H1 (cell line): ENCODE measurements at regions not wholly inside any gene's neighbourhood (a gene's known extent, or its start where the extent isn't known, plus 50 kb on each side); places are given as distances from the start of the nearest gene placed in this dataset.

ENCODE experiments used
- CTCF ChIA-PET: fragments of 300-600 bp; sonication (Branson Sonifier 250); formaldehyde crosslinking; loops from one replicate; lab custom pipeline; 2021; ENCODE audit not compliant: partially characterized antibody; lab: Charles Lee
- POLR2A ChIA-PET: fragments of 300-600 bp; sonication (Branson Sonifier 250); formaldehyde crosslinking; loops from one replicate; lab custom pipeline; 2021; ENCODE audit warnings: inconsistent platforms; ENCODE audit not compliant: partially characterized antibody; lab: Charles Lee
- DNase-seq, 2 experiments: peaks; one replicate each; pipeline versions ENCODE4 v3.0.0 to v3.0.0-alpha.2; 2010 to 2022; ENCODE audit warnings: low spot score in 2 of 2, low read depth in 1 of 2, mixed read lengths in 1 of 2
- FAIRE-seq: peaks from 2 replicates; lab custom pipeline; 2011; peaks lifted over from hg19 to GRCh38; lab: Jason Lieb, UNC
- H2AFZ ChIP-seq: 2 replicates; pipeline ENCODE4 v1.8.1; 2012; ENCODE audit warnings: low read length, inconsistent platforms
- H2AK5ac ChIP-seq: 2 replicates; pipeline ENCODE4 v1.6.1; 2013; ENCODE audit warnings: low read depth, low read length
- H2BK120ac ChIP-seq: replicated peaks from 2 replicates; pipeline ENCODE3; 2013; ENCODE audit warnings: low read depth, low read length, inconsistent platforms
- H2BK12ac ChIP-seq: 2 replicates; pipeline ENCODE4 v1.6.1; 2013; ENCODE audit warnings: low read depth, low read length
- H2BK15ac ChIP-seq: 2 replicates; pipeline ENCODE4 v1.6.1; 2013; ENCODE audit warnings: low read length
- H2BK20ac ChIP-seq: 2 replicates; pipeline ENCODE4 v1.6.1; 2013; ENCODE audit warnings: low read length
- H2BK5ac ChIP-seq: 2 replicates; pipeline ENCODE4 v1.6.1; 2013; ENCODE audit warnings: low read depth, low read length
- H3K14ac ChIP-seq: 2 replicates; pipeline ENCODE4 v1.6.1; 2013; ENCODE audit warnings: inconsistent platforms; ENCODE audit not compliant: insufficient read length
- H3K18ac ChIP-seq: 2 replicates; pipeline ENCODE4 v1.6.1; 2013; ENCODE audit warnings: low read length; ENCODE audit errors: extremely low read depth
- H3K23ac ChIP-seq: 2 replicates; pipeline ENCODE4 v1.6.1; 2013; ENCODE audit warnings: inconsistent platforms; ENCODE audit not compliant: insufficient read length
- H3K23me2 ChIP-seq: 2 replicates; pipeline ENCODE4 v1.6.1; 2013; ENCODE audit warnings: low read depth, low read length
- H3K27ac ChIP-seq: 2 replicates; pipeline ENCODE4 v1.6.1; 2011; ENCODE audit warnings: low read depth, low read length, inconsistent platforms
- H3K27me3 ChIP-seq, 4 experiments: replicated peaks in 1 of 4; 1 replicate in 1 of 4; 2 replicates in 3 of 4; pipeline versions ENCODE4 v1.6.1 to v1.8.1; 2011 to 2013; ENCODE audit warnings: low read length in 3 of 4, mild to moderate bottlenecking in 3 of 4, inconsistent platforms in 2 of 4, mixed read lengths in 2 of 4, moderate library complexity in 1 of 4; ENCODE audit not compliant: control insufficient read depth in 3 of 4, insufficient read depth in 3 of 4; ENCODE audit errors: extremely low read depth in 1 of 4
- H3K36me3 ChIP-seq, 4 experiments: 2 replicates each; pipeline versions ENCODE4 v1.6.1 to v1.8.1; 2011 to 2013; ENCODE audit warnings: mild to moderate bottlenecking in 4 of 4, low read length in 3 of 4, moderate library complexity in 2 of 4, control low read depth in 1 of 4, inconsistent platforms in 1 of 4; ENCODE audit not compliant: insufficient read depth in 4 of 4, control insufficient read depth in 2 of 4
- H3K4ac ChIP-seq: replicated peaks from 2 replicates; pipeline ENCODE3; 2013; ENCODE audit warnings: low read length, low read depth, mixed read lengths, inconsistent platforms; ENCODE audit not compliant: insufficient read length
- H3K4me1 ChIP-seq, 4 experiments: replicated peaks in 1 of 4; 1 replicate in 1 of 4; 2 replicates in 3 of 4; pipeline versions ENCODE4 v1.6.1 to v1.8.1; 2011 to 2013; ENCODE audit warnings: low read length in 3 of 4, inconsistent platforms in 2 of 4, mixed read lengths in 1 of 4; ENCODE audit not compliant: insufficient read depth in 4 of 4, control insufficient read depth in 3 of 4
- H3K4me2 ChIP-seq, 2 experiments: 2 replicates each; pipeline versions ENCODE4 v1.6.1 to v1.8.1; 2011 to 2013; ENCODE audit warnings: low read depth in 2 of 2, low read length in 2 of 2, control low read depth in 1 of 2, inconsistent platforms in 1 of 2, mild to moderate bottlenecking in 1 of 2; ENCODE audit not compliant: insufficient read depth in 1 of 2
- H3K4me3 ChIP-seq, 4 experiments: fragments of 200-600, 300-600 bp in 1 of 4; sonication (generic), shearing (Covaris generic), sonication (Bioruptor Twin) in 1 of 4; 2 replicates each; pipeline versions ENCODE4 v1.5.1 to v1.8.1; 2011 to 2016; ENCODE audit warnings: low read length in 4 of 4, low read depth in 3 of 4, control low read depth in 2 of 4, inconsistent platforms in 2 of 4, mild to moderate bottlenecking in 2 of 4, mixed read lengths in 1 of 4, moderate library complexity in 1 of 4; ENCODE audit not compliant: insufficient read depth in 2 of 4; ENCODE audit errors: extremely low read depth in 1 of 4
- H3K56ac ChIP-seq: replicated peaks from 2 replicates; pipeline ENCODE3; 2013; ENCODE audit warnings: low read depth, mild to moderate bottlenecking, mixed read lengths, low read length, inconsistent platforms; ENCODE audit not compliant: insufficient read length
- H3K79me1 ChIP-seq: 2 replicates; pipeline ENCODE4 v1.6.1; 2013; ENCODE audit warnings: low read depth, low read length, control low read depth
- H3K79me2 ChIP-seq, 2 experiments: 2 replicates each; pipeline versions ENCODE4 v1.6.1 to v1.8.1; 2012 to 2013; ENCODE audit warnings: low read length in 2 of 2, mild to moderate bottlenecking in 2 of 2, inconsistent platforms in 1 of 2; ENCODE audit not compliant: insufficient read depth in 2 of 2, control insufficient read depth in 1 of 2
- H3K9ac ChIP-seq, 4 experiments: replicated peaks in 1 of 4; 1 replicate in 1 of 4; 2 replicates in 3 of 4; pipeline versions ENCODE4 v1.6.1 to v1.8.1; 2011 to 2013; ENCODE audit warnings: low read depth in 3 of 4, low read length in 3 of 4, control low read depth in 2 of 4, mild to moderate bottlenecking in 2 of 4, moderate library complexity in 2 of 4, inconsistent platforms in 1 of 4; ENCODE audit errors: extremely low read depth in 1 of 4
- H3K9me3 ChIP-seq, 2 experiments: 2 replicates each; pipeline versions ENCODE4 v1.6.1 to v1.8.1; 2012 to 2013; ENCODE audit warnings: mild to moderate bottlenecking in 2 of 2, moderate library complexity in 2 of 2, control low read depth in 1 of 2, inconsistent platforms in 1 of 2, low read depth in 1 of 2, low read length in 1 of 2, mixed read lengths in 1 of 2; ENCODE audit not compliant: insufficient read depth in 2 of 2
- H4K20me1 ChIP-seq, 2 experiments: replicated peaks in 1 of 2; 2 replicates each; pipeline versions ENCODE3 to v1.8.1; 2011 to 2013; ENCODE audit warnings: inconsistent platforms in 2 of 2, low read length in 2 of 2, mild to moderate bottlenecking in 1 of 2; ENCODE audit not compliant: insufficient read depth in 2 of 2, control insufficient read depth in 1 of 2
- H4K5ac ChIP-seq: 2 replicates; pipeline ENCODE4 v1.6.1; 2013; ENCODE audit warnings: low read length, low read depth, mixed read lengths, inconsistent platforms; ENCODE audit not compliant: insufficient read length
- H4K8ac ChIP-seq: 2 replicates; pipeline ENCODE4 v1.8.0; 2013; ENCODE audit warnings: mild to moderate bottlenecking, moderate library complexity, low read length, inconsistent platforms; ENCODE audit not compliant: insufficient read depth; ENCODE audit errors: extremely low read depth
- H4K91ac ChIP-seq: replicated peaks from 2 replicates; pipeline ENCODE3; 2013; ENCODE audit warnings: low read length, mixed read lengths, inconsistent platforms; ENCODE audit not compliant: insufficient read length
- CBX8 ChIP-seq: fragments of 300-800, 300-1000 bp; sonication (generic); IDR thresholded peaks from 2 replicates; pipeline ENCODE4 v1.7.1; 2016; ENCODE audit warnings: low read depth, low read length, borderline replicate concordance
- CREB1 ChIP-seq: IDR thresholded peaks from 2 replicates; pipeline ENCODE4 v1.6.1; 2012; ENCODE audit warnings: inconsistent platforms
- EP300 ChIP-seq, 2 experiments: IDR thresholded peaks; 1 replicate in 1 of 2; 2 replicates in 1 of 2; pipeline ENCODE4 v1.6.1; 2011 to 2012; ENCODE audit warnings: low read depth in 2 of 2, low read length in 2 of 2, mild to moderate bottlenecking in 2 of 2, borderline replicate concordance in 1 of 2, inconsistent platforms in 1 of 2, moderate library complexity in 1 of 2
- HDAC6 ChIP-seq: IDR thresholded peaks from one replicate; pipeline ENCODE4 v1.7.1; 2012; ENCODE audit warnings: low read depth, mild to moderate bottlenecking, inconsistent platforms, low read length, moderate library complexity
- NRF1 ChIP-seq: IDR thresholded peaks from 2 replicates; pipeline ENCODE4 v1.6.1; 2011; ENCODE audit warnings: mild to moderate bottlenecking, low read depth, low read length, improper control_type of control experiment
- RAD21 ChIP-seq, 2 experiments: IDR thresholded peaks in 1 of 2; conservative IDR thresholded peaks in 1 of 2; 2 replicates each; pipeline ENCODE4 v1.6.1; 2011; ENCODE audit warnings: low read depth in 2 of 2, low read length in 2 of 2, improper control_type of control experiment in 1 of 2, inconsistent platforms in 1 of 2, mild to moderate bottlenecking in 1 of 2, moderate library complexity in 1 of 2
- RBBP5 ChIP-seq: IDR thresholded peaks from 2 replicates; pipeline ENCODE4 v1.7.1; 2012; ENCODE audit warnings: low read depth, mild to moderate bottlenecking, inconsistent platforms, low read length, moderate library complexity, borderline replicate concordance
- RFX5 ChIP-seq: IDR thresholded peaks from 2 replicates; pipeline ENCODE4 v1.6.1; 2011; ENCODE audit warnings: low read depth, low read length, improper control_type of control experiment, borderline replicate concordance
- RXRA ChIP-seq: IDR thresholded peaks from 2 replicates; pipeline ENCODE4 v1.6.1; 2011; ENCODE audit warnings: low read depth, mild to moderate bottlenecking, low read length, moderate library complexity; ENCODE audit not compliant: insufficient read depth
- TBP ChIP-seq: IDR thresholded peaks from 2 replicates; pipeline ENCODE4 v1.6.1; 2011; ENCODE audit warnings: low read depth, low read length, improper control_type of control experiment
- TCF12 ChIP-seq: IDR thresholded peaks from 2 replicates; pipeline ENCODE4 v1.6.1; 2011; ENCODE audit warnings: low read depth, mild to moderate bottlenecking, low read length
- ZNF274 ChIP-seq: IDR thresholded peaks from 2 replicates; pipeline ENCODE4 v1.7.0; 2012; ENCODE audit warnings: low read length, borderline replicate concordance; ENCODE audit errors: extremely low read depth
- WGBS, 2 experiments: shearing (Covaris generic) in 1 of 2; methylation state at CpG; one replicate each; pipeline versions ENCODE4 v1.1.6 to v1.1.7; 2013 to 2015; ENCODE audit warnings: low lambda C conversion rate in 2 of 2, mixed read lengths in 2 of 2, inconsistent platforms in 1 of 2, low coverage in 1 of 2, missing lambda C conversion rate in 1 of 2; ENCODE audit not compliant: insufficient replicate concordance in 2 of 2, insufficient coverage in 1 of 2, insufficient read length in 1 of 2; ENCODE audit errors: extremely low coverage in 1 of 2, missing lambda C conversion rate in 1 of 2; 5-methylcytosine and 5-hydroxymethylcytosine counted together
- TF ChIP-seq, protein P1 (sequence below): IDR thresholded peaks from 2 replicates; pipeline ENCODE4 v1.6.1; 2011; ENCODE audit warnings: low read length, improper control_type of control experiment

DNA sequence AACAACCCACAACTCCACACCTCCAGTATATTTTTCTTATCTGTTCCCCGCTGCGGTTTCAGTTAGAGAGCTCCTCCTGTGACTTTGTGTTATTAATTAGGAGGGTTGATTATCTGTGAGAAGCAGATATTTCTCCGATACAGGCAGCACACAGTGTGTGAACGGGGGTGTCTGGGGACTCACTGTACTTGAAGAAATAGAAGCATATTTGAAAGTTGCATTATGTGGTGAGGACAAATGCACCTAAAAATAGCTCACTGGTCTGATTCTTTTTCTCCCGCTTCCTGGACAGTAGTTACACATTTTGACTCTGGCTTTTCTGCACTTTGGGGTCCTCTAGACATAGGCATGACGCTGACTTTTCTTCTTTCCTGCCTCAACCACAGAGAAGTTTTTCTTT, 277.7 kb downstream of the VRK1 start:
- Histone ChIP-seq H4K20me1 (no peaks in the 10 kb centered on the region), H2BK120ac (no peak overlapping the region), H2BK5ac (no peak overlapping the region), H4K8ac (no peak overlapping the region), H3K4me3 (no peak overlapping the region), H3K18ac (no peak overlapping the region), H3K4me1 (no peaks in the 10 kb centered on the region; a peak in 3 of 7 replicates), H2BK12ac (no peak overlapping the region), H3K27ac (no peak overlapping the region), H3K79me2 (no peaks in the 10 kb centered on the region), H2BK15ac (no peak overlapping the region), H3K9ac (no peak overlapping the region), H3K36me3 (no peaks in the 10 kb centered on the region), H3K27me3 (no peaks in the 10 kb centered on the region), H2BK20ac (no peak overlapping the region), H4K5ac (no peak overlapping the region), H4K91ac (no peak overlapping the region), H3K4me2 (no peak overlapping the region), H3K14ac (no peak overlapping the region), H2AFZ (no peak overlapping the region), H3K56ac (no peak overlapping the region), H3K79me1 (no peaks in the 10 kb centered on the region), H3K23ac (no peak overlapping the region), H3K23me2 (no peaks in the 10 kb centered on the region), H2AK5ac (no peak overlapping the region), H3K9me3 (no peaks in the 10 kb centered on the region; a peak in 1 of 4 replicates), H3K4ac (no peak overlapping the region)
- DNase-seq (no peak), FAIRE-seq (no peak)
- 88% methylated on average over 6 of the region's 6 CpGs; no CpG with 5 or more reads in 1 of the 2 experiments for WGBS, 2 experiments
- CTCF ChIA-PET: interaction anchor here (1.6 kb wide), 1 partner anchor 63 kb away, joined by 5 read pairs; no protein-coding TSS in a partner anchor
- POLR2A ChIA-PET: no interaction called here
- TF ChIP-seq TBP (no peak), EP300 (IDR thresholded peaks at IDR 0.05; ENCODE audit: borderline replicate concordance in 1 of 2, low read depth in 2 of 2, low read length in 2 of 2) (no peak), RFX5 (no peak), RAD21 (IDR thresholded peaks at IDR 0.05 in 1 of 2, conservative IDR thresholded peaks at IDR 0.05 in 1 of 2; ENCODE audit: low read depth in 2 of 2, low read length in 2 of 2) (no peak), RBBP5 (no peak), ZNF274 (no peak), RXRA (no peak), CREB1 (no peak), NRF1 (no peak), TCF12 (no peak), HDAC6 (no peak), CBX8 (no peak)
- TF ChIP-seq, protein P1, sequence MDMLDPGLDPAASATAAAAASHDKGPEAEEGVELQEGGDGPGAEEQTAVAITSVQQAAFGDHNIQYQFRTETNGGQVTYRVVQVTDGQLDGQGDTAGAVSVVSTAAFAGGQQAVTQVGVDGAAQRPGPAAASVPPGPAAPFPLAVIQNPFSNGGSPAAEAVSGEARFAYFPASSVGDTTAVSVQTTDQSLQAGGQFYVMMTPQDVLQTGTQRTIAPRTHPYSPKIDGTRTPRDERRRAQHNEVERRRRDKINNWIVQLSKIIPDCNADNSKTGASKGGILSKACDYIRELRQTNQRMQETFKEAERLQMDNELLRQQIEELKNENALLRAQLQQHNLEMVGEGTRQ: no peak
